ENCODE measurements at regions not wholly inside any gene's neighbourhood (a gene's known extent, or its start where the extent isn't known, plus 50 kb on each side); places are given as distances from the start of the nearest gene placed in this dataset.

GRCh38 chr4:138663883-138664282, 351.7 kb upstream of the NOCT start:
- Histone ChIP-seq H3K27me3 (ENCODE audit: insufficient read depth, low read length) (no peaks in the 10 kb centered on the region), H3K79me2 (ENCODE audit: insufficient read depth, low read length) (no peaks in the 10 kb centered on the region), H3K4me1 (ENCODE audit: insufficient read depth, low read length) (peaks cover 2% of the 10 kb centered on the region), H4K20me1 (ENCODE audit: insufficient read depth, low read length) (no peaks in the 10 kb centered on the region), H3K27ac (ENCODE audit: low read depth, low read length) (no peak overlapping the region), H2AFZ (ENCODE audit: low read length) (peak overlapping the region; percentile 25), H3K36me3 (ENCODE audit: insufficient read depth, low read length) (no peaks in the 10 kb centered on the region), H3K4me2 (ENCODE audit: insufficient read depth, low read length) (no peak overlapping the region), H3K4me3 (ENCODE audit: insufficient read depth, low read length) (no peak overlapping the region), H3K9me3 (ENCODE audit: low read depth, low read length) (no peaks in the 10 kb centered on the region)
- DNase-seq (ENCODE audit: insufficient read length, low spot score, missing footprints), result no peak
- TF ChIP-seq, protein P1, sequence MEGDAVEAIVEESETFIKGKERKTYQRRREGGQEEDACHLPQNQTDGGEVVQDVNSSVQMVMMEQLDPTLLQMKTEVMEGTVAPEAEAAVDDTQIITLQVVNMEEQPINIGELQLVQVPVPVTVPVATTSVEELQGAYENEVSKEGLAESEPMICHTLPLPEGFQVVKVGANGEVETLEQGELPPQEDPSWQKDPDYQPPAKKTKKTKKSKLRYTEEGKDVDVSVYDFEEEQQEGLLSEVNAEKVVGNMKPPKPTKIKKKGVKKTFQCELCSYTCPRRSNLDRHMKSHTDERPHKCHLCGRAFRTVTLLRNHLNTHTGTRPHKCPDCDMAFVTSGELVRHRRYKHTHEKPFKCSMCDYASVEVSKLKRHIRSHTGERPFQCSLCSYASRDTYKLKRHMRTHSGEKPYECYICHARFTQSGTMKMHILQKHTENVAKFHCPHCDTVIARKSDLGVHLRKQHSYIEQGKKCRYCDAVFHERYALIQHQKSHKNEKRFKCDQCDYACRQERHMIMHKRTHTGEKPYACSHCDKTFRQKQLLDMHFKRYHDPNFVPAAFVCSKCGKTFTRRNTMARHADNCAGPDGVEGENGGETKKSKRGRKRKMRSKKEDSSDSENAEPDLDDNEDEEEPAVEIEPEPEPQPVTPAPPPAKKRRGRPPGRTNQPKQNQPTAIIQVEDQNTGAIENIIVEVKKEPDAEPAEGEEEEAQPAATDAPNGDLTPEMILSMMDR (IDR thresholded peaks at IDR 0.05; ENCODE audit: extremely low read depth, low read depth, low read length), result no peak

DNA sequence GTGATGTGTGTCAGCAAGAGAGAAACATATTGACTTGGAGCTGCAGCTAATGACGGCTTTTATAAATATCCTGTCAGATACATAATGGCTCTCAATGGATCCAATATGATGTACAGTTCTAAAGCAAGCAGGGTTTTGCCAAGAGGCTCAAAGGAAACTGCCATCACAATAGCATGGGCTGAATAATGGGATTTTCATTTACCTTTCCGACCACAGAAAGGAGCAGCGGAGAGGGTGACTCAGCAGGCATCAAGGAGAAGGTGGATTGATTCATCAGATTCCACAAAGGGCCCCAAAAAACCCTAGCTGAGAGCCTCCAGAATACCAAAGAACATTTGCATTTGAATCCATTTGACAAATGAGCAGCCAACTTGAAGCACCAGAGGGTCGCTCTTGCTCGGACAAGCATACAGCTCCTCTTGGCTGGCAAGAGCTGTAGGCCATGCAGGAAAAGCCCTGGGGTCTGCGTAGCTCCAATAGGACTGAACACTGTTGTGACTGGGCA, 355.7 kb upstream of the NOCT start:
- TF ChIP-seq, protein P1 (IDR thresholded peaks at IDR 0.05; ENCODE audit: extremely low read depth, low read depth, low read length), result no peak
- Histone ChIP-seq H3K9me3 (ENCODE audit: low read depth, low read length) (no peaks in the 10 kb centered on the region), H2AFZ (ENCODE audit: low read length) (no peak overlapping the region), H3K27me3 (ENCODE audit: insufficient read depth, low read length) (no peaks in the 10 kb centered on the region), H3K27ac (ENCODE audit: low read depth, low read length) (no peak overlapping the region), H3K4me3 (ENCODE audit: insufficient read depth, low read length) (no peak overlapping the region), H3K4me2 (ENCODE audit: insufficient read depth, low read length) (no peak overlapping the region), H4K20me1 (ENCODE audit: insufficient read depth, low read length) (no peaks in the 10 kb centered on the region), H3K79me2 (ENCODE audit: insufficient read depth, low read length) (no peaks in the 10 kb centered on the region), H3K4me1 (ENCODE audit: insufficient read depth, low read length) (no peaks in the 10 kb centered on the region), H3K36me3 (ENCODE audit: insufficient read depth, low read length) (no peaks in the 10 kb centered on the region)
- DNase-seq (ENCODE audit: insufficient read length, low spot score, missing footprints), result no peak

GRCh38 chr4:138659037-138659811, 356.4 kb upstream of the NOCT start:
- no peak overlapping the region for H3K4me2 ChIP-seq (ENCODE audit: insufficient read depth, low read length)
- no peak overlapping the region for H3K27ac ChIP-seq (ENCODE audit: low read depth, low read length)

GRCh38 chr4:138658518-138658917, 357.1 kb upstream of the NOCT start:
- H3K36me3 ChIP-seq (ENCODE audit: insufficient read depth, low read length), result no peaks in the 10 kb centered on the region
- DNase-seq (ENCODE audit: insufficient read length, low spot score, missing footprints), result no peak
- no peaks in the 10 kb centered on the region for H4K20me1 ChIP-seq (ENCODE audit: insufficient read depth, low read length)
- no peaks in the 10 kb centered on the region for H3K9me3 ChIP-seq (ENCODE audit: low read depth, low read length)
- TF ChIP-seq, protein P1 (IDR thresholded peaks at IDR 0.05; ENCODE audit: extremely low read depth, low read depth, low read length), result no peak
- no peak overlapping the region for H3K4me3 ChIP-seq (ENCODE audit: insufficient read depth, low read length)
- no peaks in the 10 kb centered on the region for H3K4me1 ChIP-seq (ENCODE audit: insufficient read depth, low read length)
- H3K27me3 ChIP-seq (ENCODE audit: insufficient read depth, low read length), result no peaks in the 10 kb centered on the region
- no peak overlapping the region for H3K27ac ChIP-seq (ENCODE audit: low read depth, low read length)
- H3K79me2 ChIP-seq (ENCODE audit: insufficient read depth, low read length), result no peaks in the 10 kb centered on the region
- no peak overlapping the region for H3K4me2 ChIP-seq (ENCODE audit: insufficient read depth, low read length)
- H2AFZ ChIP-seq (ENCODE audit: low read length), result no peak overlapping the region

More at GRCh38 chr4:138659037-138659811, 356.4 kb upstream of the NOCT start:
- Histone ChIP-seq H3K4me3 (ENCODE audit: insufficient read depth, low read length) (no peak overlapping the region), H3K79me2 (ENCODE audit: insufficient read depth, low read length) (no peaks in the 10 kb centered on the region), H3K4me1 (ENCODE audit: insufficient read depth, low read length) (no peaks in the 10 kb centered on the region), H4K20me1 (ENCODE audit: insufficient read depth, low read length) (no peaks in the 10 kb centered on the region), H3K9me3 (ENCODE audit: low read depth, low read length) (no peaks in the 10 kb centered on the region), H2AFZ (ENCODE audit: low read length) (no peak overlapping the region), H3K27me3 (ENCODE audit: insufficient read depth, low read length) (no peaks in the 10 kb centered on the region), H3K36me3 (ENCODE audit: insufficient read depth, low read length) (no peaks in the 10 kb centered on the region)
- TF ChIP-seq, protein P1 (IDR thresholded peaks at IDR 0.05; ENCODE audit: extremely low read depth, low read depth, low read length), result no peak
- DNase-seq (ENCODE audit: insufficient read length, low spot score, missing footprints), result no peak
